Stimulated activated CD4-positive, alpha-beta T cell treated with anti-CD3 and anti-CD28 coated beads, Interleukin-2, amount 100 ng/mL, for 48 hours (primary cell): ENCODE measurements at regions not wholly inside any gene's neighbourhood (a gene's known extent, or its start where the extent isn't known, plus 50 kb on each side); places are given as distances from the start of the nearest gene placed in this dataset.
"Not testable (repeated sequence)": the region's sequence is repeated elsewhere in the genome, so short reads cannot be mapped to it uniquely, and the experiment has no call there.

Experiments
- DNase-seq, 2 donors: peaks; one replicate each; pipeline ENCODE4 v3.0.0-alpha.2; 2020

DNA sequence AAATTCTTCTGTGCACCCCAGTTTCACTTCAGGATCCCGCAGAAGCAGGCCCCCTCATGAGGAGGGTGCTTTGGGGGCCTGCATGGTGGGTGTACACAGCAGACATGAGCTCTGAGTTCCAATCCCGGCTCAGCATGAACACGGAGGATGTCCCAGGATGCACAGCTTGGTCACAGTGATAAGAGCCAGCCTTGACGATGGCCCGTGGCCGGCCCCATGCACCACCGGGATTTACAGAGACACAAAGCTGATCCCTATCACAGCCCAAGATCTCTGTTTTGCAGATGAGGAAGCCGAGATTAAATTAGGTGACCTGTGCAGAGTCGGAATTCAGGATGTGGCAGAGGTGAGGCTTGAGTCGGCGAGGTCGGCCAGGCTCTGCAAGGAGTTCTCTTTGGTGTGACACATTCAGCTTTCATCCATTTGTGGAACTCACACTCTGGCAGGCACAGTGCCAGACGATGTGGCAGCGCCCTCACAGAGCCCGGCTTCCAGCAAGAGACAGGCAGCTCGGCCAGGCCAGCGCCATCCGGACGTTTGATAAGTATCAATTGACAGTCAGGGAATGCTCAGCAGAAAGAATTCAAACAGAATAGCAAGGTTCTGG, 456.3 kb upstream of the MYT1L start:
- DNase-seq: no peak

DNA sequence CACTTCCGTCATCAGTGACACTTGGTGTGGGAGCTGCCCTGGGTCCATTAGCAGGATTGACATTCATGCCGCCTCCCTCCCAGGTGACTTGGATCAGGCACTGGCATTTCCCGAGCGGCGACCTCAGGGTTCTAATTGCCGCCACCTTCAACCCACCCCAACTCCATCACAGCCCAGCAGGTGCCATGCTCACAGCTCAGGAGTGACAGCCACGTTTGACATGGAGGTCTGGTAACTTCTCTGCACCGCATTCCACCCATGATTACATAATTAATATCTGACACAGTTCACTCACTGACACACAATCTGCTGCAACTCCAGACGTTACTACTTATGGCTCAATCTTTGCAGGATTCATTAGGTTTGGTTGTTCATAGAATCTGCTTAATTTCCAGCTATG, 450.9 kb upstream of the MYT1L start:
- no peak for DNase-seq

DNA sequence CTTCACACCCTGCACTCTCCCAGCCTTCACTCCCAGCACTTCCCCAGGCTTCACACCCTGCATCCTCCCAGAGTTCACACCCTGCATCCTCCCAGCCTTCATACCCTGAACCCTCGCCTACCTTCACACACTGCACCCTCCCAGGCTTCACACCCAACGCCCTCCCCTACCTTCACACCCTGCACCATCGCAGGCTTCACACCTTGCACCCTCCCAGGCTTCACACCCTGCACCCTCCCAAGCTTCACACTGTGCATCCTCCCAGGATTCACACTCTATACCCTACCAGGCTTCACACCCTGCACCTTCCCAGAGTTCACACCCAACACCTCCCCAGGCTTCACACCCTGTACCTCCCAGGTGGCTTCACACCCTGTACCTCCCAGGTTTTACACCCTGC, 448.7 kb upstream of the MYT1L start:
- no peak for DNase-seq

DNA sequence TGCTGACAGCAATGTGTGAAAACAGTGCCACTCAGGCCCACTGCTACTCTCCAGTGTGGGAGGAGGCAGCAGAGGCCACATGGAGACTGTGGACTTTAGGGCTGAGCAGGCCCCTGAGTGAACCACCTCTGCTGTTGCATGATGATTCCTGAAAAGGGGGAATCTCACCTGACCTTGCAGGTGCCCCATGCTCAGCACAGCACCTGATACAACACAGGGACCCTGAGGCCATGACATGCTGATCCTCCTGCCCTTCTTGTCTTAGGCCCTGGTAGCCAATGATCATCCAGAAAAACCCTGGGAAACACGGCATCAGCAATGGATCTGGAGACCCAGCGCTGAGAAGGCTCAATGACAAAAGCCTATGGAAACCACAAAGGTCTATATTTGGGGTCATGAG, 446.8 kb upstream of the MYT1L start:
- no peak for DNase-seq

DNA sequence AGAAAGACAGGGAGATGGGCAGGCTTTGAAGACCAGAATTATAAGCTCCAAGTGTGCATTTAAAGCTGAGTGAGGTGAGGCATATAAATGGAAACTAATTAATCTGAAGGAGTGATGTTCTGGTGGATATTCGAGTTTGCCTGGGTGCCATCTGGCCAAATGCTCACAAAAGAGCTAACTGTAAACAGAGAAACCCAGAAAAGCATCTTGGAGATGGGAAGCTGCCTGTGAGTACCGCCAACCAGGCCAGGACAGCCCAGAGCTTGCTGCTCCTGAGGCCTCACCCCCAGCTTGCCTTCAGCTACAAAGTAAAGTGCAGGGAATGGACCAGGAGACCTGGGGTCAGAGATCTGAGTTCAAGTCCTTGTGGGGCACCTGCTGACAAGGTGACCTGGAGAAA, 446.1 kb upstream of the MYT1L start:
- no peak for DNase-seq

DNA sequence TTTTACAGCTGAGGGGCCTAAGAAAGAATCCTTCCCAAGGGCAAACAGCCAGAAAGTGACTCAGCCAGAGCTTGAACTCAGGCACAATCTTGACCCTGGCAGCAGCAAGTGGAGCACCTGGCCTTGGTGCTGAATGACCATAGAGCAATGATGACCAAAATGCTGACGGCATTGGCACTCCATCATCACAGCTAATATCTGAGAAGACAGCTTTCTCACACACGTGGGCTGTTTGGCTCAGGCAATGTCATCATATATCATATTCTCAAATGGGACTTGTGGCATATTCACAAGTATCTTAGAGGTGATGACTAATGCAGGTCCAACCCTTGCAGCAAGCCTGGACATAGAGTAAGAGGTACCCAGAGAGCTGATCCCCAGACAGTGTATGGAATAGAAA, 443.9 kb upstream of the MYT1L start:
- no peak for DNase-seq

DNA sequence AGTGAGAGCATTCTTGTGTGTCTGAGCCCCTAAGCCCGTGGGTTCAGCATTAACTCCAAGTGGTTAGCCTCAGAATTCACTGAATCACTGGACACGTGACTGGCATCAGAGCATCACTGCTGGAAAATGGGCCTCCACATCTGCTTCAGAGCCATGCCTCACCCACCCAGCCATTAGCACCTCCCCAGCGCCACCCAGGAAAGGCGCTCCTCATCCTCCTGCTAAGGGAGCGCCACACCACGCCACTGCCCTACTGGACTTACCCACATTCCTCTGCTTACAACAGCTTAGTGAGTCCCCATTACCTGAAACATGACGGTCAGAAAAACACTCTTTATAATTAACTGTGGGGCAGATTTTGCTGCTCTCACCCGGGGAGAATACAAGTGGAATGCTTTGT, 442.6 kb upstream of the MYT1L start:
- DNase-seq: no peak

DNA sequence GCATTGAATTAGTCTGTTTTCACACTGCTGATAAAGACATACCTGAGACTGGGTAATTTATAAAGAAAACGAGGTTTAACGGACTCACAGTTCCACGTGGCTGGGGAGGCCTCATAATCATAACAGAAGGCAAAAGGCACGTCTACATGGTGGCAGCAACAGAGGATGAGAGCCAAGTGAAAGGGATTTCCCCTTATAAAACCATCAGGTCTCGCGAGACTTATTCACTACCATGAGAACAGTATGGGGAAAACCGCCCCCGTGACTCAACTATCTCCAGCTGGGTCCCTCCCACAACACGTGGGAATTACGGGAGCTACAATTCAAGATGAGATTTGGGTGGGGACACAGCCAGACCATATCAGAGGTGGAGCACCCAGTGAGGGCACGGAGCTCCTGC, 442.0 kb upstream of the MYT1L start:
- not testable (repeated sequence) for DNase-seq

DNA sequence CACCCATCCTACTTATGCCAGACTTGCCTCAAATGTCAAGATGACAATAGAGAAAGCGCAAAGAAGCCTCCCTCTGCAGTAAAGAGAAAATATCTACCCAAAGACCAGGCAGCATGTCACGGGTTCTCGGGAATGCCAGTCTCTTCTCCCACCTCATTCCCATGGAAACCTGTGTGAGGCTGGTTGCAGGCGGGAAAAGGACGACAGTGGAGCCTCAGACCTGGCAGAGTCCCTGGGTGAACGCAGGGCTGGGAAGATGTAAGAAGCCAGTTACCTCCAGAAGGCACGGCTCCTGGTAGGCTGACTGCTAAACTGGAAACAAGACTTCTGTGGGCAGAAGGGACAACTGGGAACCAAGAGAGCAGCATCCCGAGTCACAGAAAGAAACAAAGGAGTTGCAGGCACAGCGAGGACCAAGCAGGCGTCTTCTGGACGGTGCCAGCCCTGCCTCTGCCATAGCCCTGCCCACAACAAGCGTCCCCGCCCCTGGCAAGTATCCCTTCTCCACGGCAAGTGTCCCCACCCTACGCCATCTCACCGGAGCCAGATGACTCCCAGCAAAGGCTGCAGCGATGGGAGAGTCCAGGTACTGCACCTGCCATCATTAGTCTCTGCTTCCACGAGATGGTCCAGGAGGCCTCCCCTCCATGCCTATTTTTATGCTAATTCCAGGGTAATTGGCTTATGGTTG, 440.8 kb upstream of the MYT1L start:
- DNase-seq: no peak

DNA sequence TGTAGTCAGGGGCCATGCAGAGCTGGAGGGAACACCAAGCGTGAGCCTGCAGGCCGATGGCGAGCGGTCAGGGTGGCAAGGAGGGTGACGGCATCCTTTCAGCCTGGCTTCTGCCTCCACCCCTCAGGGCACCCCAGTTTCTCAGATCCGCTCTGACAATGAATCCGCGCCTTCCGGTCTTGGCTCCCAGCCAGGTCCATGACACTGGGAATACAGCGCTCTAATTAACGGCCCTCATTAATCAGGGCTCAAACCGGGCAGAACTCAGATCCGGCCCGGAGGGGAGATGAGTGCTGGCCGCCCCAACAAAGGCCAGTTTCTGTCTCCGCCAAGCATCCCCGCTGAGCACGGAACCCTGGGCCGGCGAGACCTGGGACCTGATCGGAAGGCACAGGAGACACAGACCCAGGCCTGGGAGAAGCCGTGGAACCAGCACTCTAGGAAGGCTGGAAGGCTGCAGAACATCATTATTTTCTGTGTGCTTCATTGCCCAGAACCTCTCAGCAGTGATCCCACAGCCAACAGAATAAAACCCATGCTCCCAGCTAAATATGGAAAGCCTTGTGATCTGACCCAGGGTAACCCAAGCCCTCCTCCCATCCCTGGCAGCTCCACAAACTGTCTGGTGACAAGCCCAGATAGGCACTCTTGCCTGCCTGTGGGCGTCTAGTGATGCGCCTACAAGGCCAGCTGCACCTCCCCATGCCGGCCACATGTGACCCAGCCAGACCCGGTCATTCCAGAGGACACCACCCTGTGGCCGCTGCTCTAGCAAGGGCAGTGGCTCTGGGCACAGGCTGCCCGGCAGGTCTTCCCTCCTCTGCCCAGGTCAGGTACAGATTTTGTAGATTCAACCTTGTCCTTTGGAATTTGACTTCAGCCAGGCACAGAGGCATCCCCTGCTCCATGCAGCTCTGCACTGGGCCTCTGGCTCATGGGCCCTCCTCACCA, 438.7 kb upstream of the MYT1L start:
- no peak for DNase-seq

DNA sequence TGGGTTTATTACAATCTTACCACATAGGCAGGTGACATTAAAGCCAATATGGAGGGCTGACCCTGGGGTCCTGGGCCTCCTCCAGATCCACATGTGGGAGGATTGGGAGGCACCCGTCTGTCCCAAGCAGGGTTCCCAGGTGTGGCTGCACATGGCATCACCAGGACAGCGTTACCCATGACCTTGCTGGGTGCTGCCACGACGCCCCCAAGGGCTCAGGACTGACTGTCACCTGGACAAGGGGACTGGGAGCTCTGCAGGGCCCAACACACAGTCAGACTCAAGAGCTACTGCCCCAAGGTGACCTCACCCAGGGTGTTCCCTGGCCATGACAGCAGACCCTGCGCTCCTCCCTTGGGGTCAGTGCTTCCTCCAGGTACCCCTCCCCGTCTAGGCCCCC, 437.4 kb upstream of the MYT1L start:
- no peak for DNase-seq

DNA sequence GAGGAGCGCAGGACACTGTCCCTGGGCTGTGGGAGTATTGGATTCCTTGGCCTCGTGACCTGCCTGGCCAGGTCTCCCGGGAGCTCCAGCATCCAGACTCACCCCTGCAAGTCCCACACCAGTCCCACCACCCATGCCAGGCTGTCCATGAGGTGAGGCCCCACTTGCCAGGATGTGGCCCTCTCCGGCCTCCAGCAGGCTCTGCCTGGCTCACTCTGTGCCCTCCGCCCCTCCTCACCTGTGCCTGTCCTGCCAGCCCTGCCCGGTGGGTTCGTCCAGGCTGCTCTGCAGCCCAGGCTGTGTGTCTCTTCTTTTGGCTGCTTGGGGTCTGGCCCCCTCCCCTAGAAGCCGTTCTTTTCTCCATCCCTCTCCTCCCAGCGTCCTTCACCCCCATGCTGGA, 436.8 kb upstream of the MYT1L start:
- DNase-seq: no peak

DNA sequence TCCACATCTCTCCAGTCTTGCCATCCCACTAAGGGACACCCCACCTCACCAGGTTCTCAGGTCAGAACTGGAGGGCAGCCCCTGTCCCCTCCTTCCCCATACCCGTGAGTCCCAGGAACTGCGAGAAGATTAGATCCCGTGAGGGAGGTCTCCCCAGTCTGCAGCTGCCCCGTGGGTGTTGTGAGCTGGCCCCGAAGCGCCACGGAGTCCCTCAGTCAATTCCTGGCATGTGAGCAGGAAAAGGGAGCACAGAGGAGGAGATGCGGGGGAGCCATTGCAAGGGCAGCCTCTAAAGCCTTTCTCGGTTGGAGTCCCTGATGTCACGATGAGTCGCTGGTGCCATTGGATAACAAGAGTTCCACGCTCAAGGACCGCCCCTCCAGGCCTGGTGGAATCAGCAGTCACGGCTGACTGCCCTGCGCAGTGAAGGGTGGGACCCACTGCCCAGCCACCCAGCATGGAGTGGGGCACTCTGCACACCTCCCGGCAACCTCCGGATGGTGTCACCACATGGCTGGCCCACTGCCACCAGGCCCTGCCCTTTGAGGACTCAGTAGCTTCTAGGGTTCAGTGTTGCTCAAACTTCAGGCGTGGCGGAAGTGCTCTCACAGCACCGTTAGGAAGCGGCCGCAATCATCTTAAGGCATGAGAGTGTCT, 434.9 kb upstream of the MYT1L start:
- DNase-seq: no peak

DNA sequence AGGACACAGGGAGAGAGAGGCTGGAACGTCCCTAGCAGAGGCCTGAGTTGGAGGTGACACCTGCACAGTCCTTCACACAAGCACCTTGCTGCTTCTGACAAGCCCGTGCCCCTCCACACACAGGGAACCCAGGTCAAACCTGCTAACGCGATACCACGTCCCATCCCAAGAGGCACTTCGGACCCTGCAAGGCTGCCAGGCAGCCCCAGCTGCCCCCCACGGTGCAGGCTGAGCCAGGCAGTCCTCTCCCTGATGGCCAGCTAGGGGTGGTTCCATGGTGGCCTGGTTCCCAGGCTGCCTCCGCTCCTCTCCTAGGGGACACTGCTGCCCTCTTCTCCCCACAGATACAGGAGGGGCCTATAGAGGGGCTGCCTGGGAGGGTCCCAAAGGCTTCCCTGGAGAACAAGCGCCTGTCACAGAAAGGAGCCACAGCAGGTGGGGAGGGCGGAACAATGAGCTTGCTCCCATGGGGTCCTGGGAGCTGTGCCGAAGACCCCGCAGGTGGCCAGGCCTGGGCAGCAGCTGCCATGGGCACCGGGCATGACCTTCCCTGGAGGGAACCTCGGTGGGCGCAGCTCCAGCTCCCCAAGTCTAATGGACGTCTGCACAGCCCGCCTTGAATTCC, 434.2 kb upstream of the MYT1L start:
- DNase-seq: no peak

DNA sequence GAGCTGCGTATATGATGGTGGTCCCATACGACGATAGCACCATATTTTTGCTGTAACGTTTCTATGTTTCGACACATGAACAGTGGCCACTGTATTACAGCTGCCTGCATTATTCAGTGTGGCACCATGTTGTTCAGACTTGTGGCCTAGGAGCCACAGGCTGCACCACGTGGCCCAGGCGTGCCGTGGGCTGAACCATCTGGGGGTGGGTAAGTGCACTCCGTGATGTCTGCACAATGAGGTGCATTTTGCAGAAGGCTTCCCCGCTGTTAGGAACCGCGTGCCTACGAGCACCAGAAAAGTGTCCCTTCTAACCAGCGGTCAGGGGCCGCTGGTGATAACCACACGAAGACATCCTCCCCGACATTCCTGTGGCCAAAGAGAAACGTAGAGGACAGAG, 433.7 kb upstream of the MYT1L start:
- DNase-seq: no peak

DNA sequence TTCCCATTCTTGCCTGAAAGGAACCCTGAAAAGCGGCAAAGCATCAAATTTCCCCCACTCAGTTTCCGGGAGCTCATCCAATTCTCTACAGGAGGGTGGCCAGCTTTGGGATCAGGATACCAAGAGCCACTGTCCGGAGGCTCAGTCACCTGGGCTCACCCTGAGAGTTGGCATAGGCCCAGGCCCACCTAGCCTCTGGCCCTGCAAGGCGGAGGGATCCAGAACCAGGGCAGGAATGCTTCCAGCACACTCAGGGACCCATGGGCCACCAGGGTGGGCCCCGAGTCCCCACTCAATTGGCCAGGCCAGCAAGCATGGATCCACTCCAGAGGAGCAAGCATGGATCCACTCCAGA, 432.9 kb upstream of the MYT1L start:
- no peak for DNase-seq

DNA sequence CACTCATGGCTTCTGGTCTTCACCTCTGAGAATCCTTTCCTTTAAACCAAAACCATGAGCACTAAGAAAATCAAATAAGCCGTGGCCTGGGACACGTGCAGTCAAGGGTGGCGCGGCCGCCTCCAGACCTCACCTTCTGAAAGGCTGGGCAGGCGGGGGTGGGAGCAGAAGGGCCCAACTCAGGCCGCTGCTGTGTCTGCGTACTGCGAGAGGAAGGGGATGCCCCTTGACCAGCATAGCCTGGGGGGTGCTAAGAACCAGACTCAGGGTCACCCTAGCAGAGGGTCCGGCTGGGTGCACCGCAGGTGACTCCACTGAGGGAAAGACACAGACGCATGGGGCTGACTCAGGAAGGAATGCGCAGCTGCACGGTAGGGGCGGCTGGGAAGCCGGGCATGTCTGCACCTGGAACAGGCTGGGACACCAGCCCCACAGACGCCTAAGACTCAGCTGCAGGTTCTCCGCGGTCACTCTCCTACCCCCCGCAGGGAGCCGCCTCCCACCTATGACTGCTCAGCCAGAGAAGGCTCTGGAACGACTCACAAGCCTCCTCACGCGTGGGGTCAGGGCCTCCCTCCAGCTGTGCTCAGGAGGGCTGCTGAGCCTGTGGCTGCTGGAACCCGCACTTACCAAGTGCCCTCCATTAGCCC, 432.4 kb upstream of the MYT1L start:
- no peak for DNase-seq

DNA sequence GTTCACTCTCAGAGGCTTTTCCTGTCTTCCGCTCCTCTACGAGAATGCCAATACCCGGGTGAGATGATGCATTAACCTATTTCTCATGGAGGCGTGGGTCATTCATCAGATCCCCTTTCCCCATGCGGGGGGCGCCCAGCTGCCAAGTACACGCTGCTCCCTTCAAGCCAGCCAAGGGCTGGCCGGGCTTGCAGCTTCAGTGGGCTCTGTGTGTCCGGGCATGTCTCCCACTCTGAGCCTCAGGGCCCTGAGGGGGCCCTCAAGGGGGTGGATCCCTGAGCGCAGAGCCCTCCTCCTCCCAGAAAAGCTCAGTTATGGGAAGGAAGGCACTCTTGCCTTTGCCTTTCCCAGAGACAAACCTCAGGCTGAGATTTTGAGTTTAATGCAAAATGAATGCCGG, 431.8 kb upstream of the MYT1L start:
- DNase-seq: no peak

DNA sequence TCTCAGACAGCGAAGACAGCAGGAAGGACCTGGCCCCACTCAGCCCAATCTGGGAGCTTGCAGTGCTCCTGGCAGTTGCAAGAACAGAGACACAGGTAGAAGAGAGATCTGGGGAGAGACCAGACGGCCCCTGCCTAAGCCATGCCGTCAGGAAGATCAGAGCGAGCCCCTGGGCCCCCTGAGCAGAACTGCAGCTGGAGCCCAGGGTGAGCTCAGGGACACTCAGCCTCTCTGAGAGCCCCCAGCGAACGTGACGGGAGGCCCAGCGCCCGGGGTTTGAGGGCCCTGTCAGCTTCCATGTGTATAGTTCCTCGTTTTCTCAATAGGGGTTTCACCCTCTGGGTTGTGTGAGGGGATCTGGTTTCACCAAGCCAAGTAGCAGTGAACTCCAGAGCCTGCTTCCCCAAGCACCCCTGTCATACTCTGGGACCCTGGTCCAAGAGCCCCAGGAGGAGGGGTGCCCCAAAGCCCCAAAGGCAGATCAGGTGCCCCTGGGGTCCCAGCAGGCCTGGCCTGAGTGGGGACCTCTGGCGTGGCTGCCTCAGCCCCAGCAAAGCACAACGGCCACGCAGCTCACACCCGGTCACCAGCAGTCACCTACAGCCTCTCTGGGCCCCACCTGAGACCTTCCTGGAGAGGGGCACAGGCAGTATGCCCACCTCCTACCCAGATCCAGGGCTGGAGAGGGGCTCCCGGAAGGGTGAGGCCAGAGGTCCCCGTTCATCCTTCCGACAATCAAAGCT, 431.3 kb upstream of the MYT1L start:
- no peak for DNase-seq

DNA sequence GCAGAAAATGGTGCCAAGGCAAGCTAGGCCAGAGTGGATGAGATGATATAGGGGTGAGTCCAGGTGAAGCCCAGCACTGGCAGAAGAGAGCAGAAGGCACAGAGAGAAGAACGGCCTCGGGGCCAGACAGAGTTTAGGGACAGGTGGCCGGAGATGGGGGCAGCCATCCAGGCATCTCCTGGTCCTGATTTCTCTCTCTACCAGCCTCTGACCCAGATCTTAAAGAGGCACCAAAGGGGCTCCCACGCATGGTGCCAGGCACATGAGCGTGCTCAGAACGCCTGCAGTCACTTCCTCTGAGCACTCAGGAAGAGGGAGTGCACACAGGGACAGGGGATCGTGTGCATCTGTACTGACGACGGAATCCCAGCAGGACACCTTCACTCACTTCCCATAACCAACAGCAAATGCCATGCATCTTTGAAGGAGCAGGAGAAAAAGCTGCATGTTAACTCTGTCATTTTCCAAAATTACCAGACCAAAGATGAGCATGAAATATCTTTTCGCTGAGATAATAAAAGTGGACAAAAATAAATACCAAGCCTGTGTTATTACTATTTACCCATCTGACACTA, 427.8 kb upstream of the MYT1L start:
- no peak for DNase-seq

DNA sequence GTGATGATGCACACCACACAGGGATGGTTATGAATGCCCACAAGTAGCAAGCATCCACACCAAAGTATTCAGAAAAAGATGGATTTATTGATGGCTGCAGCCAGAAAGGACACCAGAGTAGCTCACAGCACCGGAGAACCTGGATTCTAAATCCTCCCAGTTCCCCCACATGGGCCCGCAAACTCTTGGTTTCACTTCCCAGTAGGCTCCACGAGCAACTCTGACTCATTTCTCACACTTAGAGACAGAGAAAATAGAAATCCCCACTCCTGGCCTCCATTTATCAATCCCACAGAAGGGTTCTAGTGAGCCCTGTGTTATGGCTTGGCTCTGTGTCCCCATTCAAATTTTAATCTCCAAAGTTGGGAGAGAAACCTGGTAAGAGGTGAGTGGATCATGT, 426.7 kb upstream of the MYT1L start:
- DNase-seq: no peak
